H9 (cell line): ENCODE measurements at regions not wholly inside any gene's neighbourhood (a gene's known extent, or its start where the extent isn't known, plus 50 kb on each side); places are given as distances from the start of the nearest gene placed in this dataset.

ENCODE experiments used
- DNase-seq: peaks from one replicate; pipeline ENCODE4 v3.0.0-alpha.2; 2017
- H2AFZ ChIP-seq: one replicate; pipeline ENCODE4 v1.6.1; 2013; ENCODE audit warnings: mild to moderate bottlenecking, low read length, control low read depth, moderate library complexity
- H2AK5ac ChIP-seq: 2 replicates; pipeline ENCODE4 v1.6.1; 2013; ENCODE audit warnings: low read length, control low read depth, mixed read lengths; ENCODE audit not compliant: insufficient read length
- H2BK120ac ChIP-seq: one replicate; pipeline ENCODE4 v1.6.1; 2013; ENCODE audit warnings: low read depth, mild to moderate bottlenecking, low read length, control low read depth, inconsistent platforms; ENCODE audit not compliant: poor library complexity, severe bottlenecking
- H2BK12ac ChIP-seq: 2 replicates; pipeline ENCODE4 v1.6.1; 2013; ENCODE audit warnings: low read length, control low read depth, mixed read lengths, low read depth; ENCODE audit not compliant: insufficient read length
- H2BK15ac ChIP-seq: 2 replicates; pipeline ENCODE4 v1.6.1; 2013; ENCODE audit warnings: low read depth, low read length, control low read depth
- H2BK20ac ChIP-seq: one replicate; pipeline ENCODE4 v1.6.1; 2013; ENCODE audit warnings: low read depth, mild to moderate bottlenecking, low read length, control low read depth, inconsistent platforms; ENCODE audit not compliant: poor library complexity, severe bottlenecking
- H2BK5ac ChIP-seq: 2 replicates; pipeline ENCODE4 v1.6.1; 2013; ENCODE audit warnings: low read length, control low read depth, mixed read lengths; ENCODE audit not compliant: insufficient read length
- H3K14ac ChIP-seq: 2 replicates; pipeline ENCODE4 v1.6.1; 2013; ENCODE audit warnings: low read length, control low read depth; ENCODE audit not compliant: insufficient read depth
- H3K18ac ChIP-seq: 2 replicates; pipeline ENCODE4 v1.6.1; 2013; ENCODE audit warnings: low read depth, mild to moderate bottlenecking, mixed read lengths, low read length, control low read depth; ENCODE audit not compliant: insufficient read length
- H3K23ac ChIP-seq: 2 replicates; pipeline ENCODE4 v1.6.1; 2013; ENCODE audit warnings: low read length, control low read depth, mixed read lengths, low read depth; ENCODE audit not compliant: insufficient read length
- H3K23me2 ChIP-seq: 2 replicates; pipeline ENCODE4 v1.6.1; 2013; ENCODE audit warnings: low read depth, mild to moderate bottlenecking, mixed read lengths, low read length, control low read depth; ENCODE audit not compliant: insufficient read length, poor library complexity, severe bottlenecking
- H3K27ac ChIP-seq: 2 replicates; pipeline ENCODE4 v1.5.1; 2013; ENCODE audit warnings: low read length, control low read depth, mixed read lengths, low read depth; ENCODE audit not compliant: insufficient read length
- H3K27me3 ChIP-seq: 2 replicates; pipeline ENCODE4 v1.6.1; 2013; ENCODE audit warnings: low read length, control low read depth, inconsistent platforms; ENCODE audit not compliant: insufficient read depth
- H3K4ac ChIP-seq: 2 replicates; pipeline ENCODE4 v1.6.1; 2013; ENCODE audit warnings: low read depth, mild to moderate bottlenecking, control low read depth, inconsistent platforms, low read length, moderate library complexity
- H3K4me1 ChIP-seq: 2 replicates; pipeline ENCODE4 v1.6.1; 2013; ENCODE audit warnings: low read length, control low read depth, inconsistent platforms; ENCODE audit not compliant: insufficient read depth
- H3K4me2 ChIP-seq: 2 replicates; pipeline ENCODE4 v1.6.1; 2013; ENCODE audit warnings: low read length, control low read depth, mixed read lengths; ENCODE audit not compliant: insufficient read length, insufficient read depth
- H3K56ac ChIP-seq: 2 replicates; pipeline ENCODE4 v1.6.1; 2013; ENCODE audit warnings: low read depth, mild to moderate bottlenecking, mixed read lengths, low read length, control low read depth; ENCODE audit not compliant: insufficient read length
- H3K79me1 ChIP-seq: 2 replicates; pipeline ENCODE4 v1.6.1; 2013; ENCODE audit warnings: low read depth, mild to moderate bottlenecking, moderate library complexity, low read length, control low read depth, inconsistent platforms; ENCODE audit not compliant: insufficient read depth, poor library complexity, severe bottlenecking
- H3K79me2 ChIP-seq: 2 replicates; pipeline ENCODE4 v1.6.1; 2013; ENCODE audit warnings: low read length, control low read depth, inconsistent platforms; ENCODE audit not compliant: insufficient read depth
- H3K9ac ChIP-seq: 2 replicates; pipeline ENCODE4 v1.6.1; 2013; ENCODE audit warnings: low read length, control low read depth, mixed read lengths; ENCODE audit not compliant: insufficient read length; ENCODE audit errors: extremely low read depth
- H3K9me3 ChIP-seq: one replicate; pipeline ENCODE4 v1.6.1; 2013; ENCODE audit warnings: low read depth, low read length, inconsistent platforms; ENCODE audit not compliant: control insufficient read depth
- H3T11ph ChIP-seq: one replicate; pipeline ENCODE4 v1.6.1; 2013; ENCODE audit warnings: mild to moderate bottlenecking, low read length, control low read depth, inconsistent platforms
- H4K20me1 ChIP-seq: one replicate; pipeline ENCODE4 v1.6.1; 2013; ENCODE audit not compliant: control insufficient read depth, insufficient read length, insufficient read depth
- H4K5ac ChIP-seq: 2 replicates; pipeline ENCODE4 v1.6.1; 2013; ENCODE audit warnings: low read depth, mild to moderate bottlenecking, mixed read lengths, low read length, control low read depth; ENCODE audit not compliant: insufficient read length
- H4K8ac ChIP-seq: replicated peaks from 2 replicates; pipeline ENCODE4 v1.6.1; 2013; ENCODE audit warnings: low read length, control low read depth, mixed read lengths, low read depth; ENCODE audit not compliant: insufficient read length
- H4K91ac ChIP-seq: 2 replicates; pipeline ENCODE4 v1.6.1; 2013; ENCODE audit warnings: low read depth, mild to moderate bottlenecking, moderate library complexity, mixed read lengths, low read length, control low read depth; ENCODE audit not compliant: insufficient read length
- H3K27ac Mint-ChIP-seq, 3 experiments: 2 replicates in 2 of 3; 3 replicates in 1 of 3; pipeline ENCODE4 v1.8.0; 2020 to 2021; ENCODE audit warnings: mixed read lengths in 3 of 3, mild to moderate bottlenecking in 1 of 3, moderate library complexity in 1 of 3
- H3K27me3 Mint-ChIP-seq: 2 replicates; pipeline ENCODE4 v1.8.0; 2021; ENCODE audit warnings: low read depth, mild to moderate bottlenecking, moderate library complexity, mixed read lengths
- H3K36me3 Mint-ChIP-seq, 3 experiments: 2 replicates in 2 of 3; 3 replicates in 1 of 3; pipeline ENCODE4 v1.8.0; 2020 to 2021; ENCODE audit warnings: low read depth in 3 of 3, mixed read lengths in 3 of 3; ENCODE audit not compliant: insufficient read depth in 1 of 3
- H3K4me1 Mint-ChIP-seq, 2 experiments: 2 replicates each; pipeline ENCODE4 v1.8.0; 2020; ENCODE audit warnings: mixed read lengths in 2 of 2
- H3K4me3 Mint-ChIP-seq, 2 experiments: 2 replicates in 1 of 2; 3 replicates in 1 of 2; pipeline ENCODE4 v1.8.0; 2020 to 2021; ENCODE audit warnings: mild to moderate bottlenecking in 2 of 2, mixed read lengths in 2 of 2, moderate library complexity in 1 of 2
- H3K9me3 Mint-ChIP-seq, 2 experiments: 2 replicates in 1 of 2; 3 replicates in 1 of 2; pipeline ENCODE4 v1.8.0; 2020; ENCODE audit warnings: mild to moderate bottlenecking in 2 of 2, mixed read lengths in 2 of 2, moderate library complexity in 1 of 2
- CTCF ChIP-seq: fragments of 200-600 bp; sonication (generic); conservative IDR thresholded peaks from 3 replicates; pipeline ENCODE4 v1.8.0; 2021; ENCODE audit warnings: antibody characterized with exemption, mild to moderate bottlenecking
- WGBS: extraction: QIAGEN DNeasy Blood & Tissue Kit; methylation state at CpG from one replicate; pipeline ENCODE4 v1.1.7; 2013; ENCODE audit warnings: missing lambda C conversion rate, low lambda C conversion rate, mixed read lengths; ENCODE audit not compliant: insufficient read length; ENCODE audit errors: extremely low coverage; 5-methylcytosine and 5-hydroxymethylcytosine counted together

- H2BK15ac ChIP-seq: no peak overlapping the region
- no peak overlapping the region for H2BK120ac ChIP-seq
- no peak overlapping the region for H4K91ac ChIP-seq
- H3K4ac ChIP-seq: no peak overlapping the region
- no peak for DNase-seq
- no peak for TF ChIP-seq CTCF
- H3K27ac ChIP-seq: no peak overlapping the region
- H3K4me1 ChIP-seq: no peaks in the 10 kb centered on the region
- no peaks in the 10 kb centered on the region for H3K9me3 ChIP-seq
- H3K9me3 Mint-ChIP-seq: peaks cover 10 to 15% of the 10 kb centered on the region in 2 experiments
- no peak overlapping the region for H2BK5ac ChIP-seq
- H3K18ac ChIP-seq: no peak overlapping the region
- H3K56ac ChIP-seq: no peak overlapping the region
- H2BK12ac ChIP-seq: no peak overlapping the region
- no peak overlapping the region for H3K9ac ChIP-seq
- no peak overlapping the region for H3K23ac ChIP-seq
- H3K23me2 ChIP-seq: no peaks in the 10 kb centered on the region
- H3K79me1 ChIP-seq: no peaks in the 10 kb centered on the region
- no peak overlapping the region for H3K4me3 Mint-ChIP-seq
- no peaks in the 10 kb centered on the region for H4K20me1 ChIP-seq
- H3K14ac ChIP-seq: no peak overlapping the region; the same call in 1 of the 2 replicates
- no peaks in the 10 kb centered on the region for H3K27me3 ChIP-seq
- H3K27me3 Mint-ChIP-seq: peaks cover 2% of the 10 kb centered on the region; the same call in 1 of the 2 replicates
- no peak overlapping the region for H4K5ac ChIP-seq
- no peaks in the 10 kb centered on the region for H3K79me2 ChIP-seq
- no peak overlapping the region for H2BK20ac ChIP-seq
- H3K36me3 Mint-ChIP-seq: peaks cover 3 to 9% (median 9%) of the 10 kb centered on the region in 3 experiments
- H4K8ac ChIP-seq: no peak overlapping the region
- no peaks in the 10 kb centered on the region for H3K4me1 Mint-ChIP-seq
- no peak overlapping the region for H3T11ph ChIP-seq
- H2AFZ ChIP-seq: no peak overlapping the region
- no peak overlapping the region for H3K4me2 ChIP-seq
- H3K27ac Mint-ChIP-seq: no peak overlapping the region
- no peak overlapping the region for H2AK5ac ChIP-seq
- WGBS: no CpG with 5 or more reads among the region's 24 CpGs
These were observed 117.2 kb upstream of the FAM174B start for GRCh38 chr15:92772626-92773244.
